Naive B cell (primary cell): ENCODE measurements at regions not wholly inside any gene's neighbourhood (a gene's known extent, or its start where the extent isn't known, plus 50 kb on each side); places are given as distances from the start of the nearest gene placed in this dataset.

Source experiments
- ATAC-seq, 2 donors: fragments of 150-1000 bp; cut with Tn5 transposase; 2 replicates each; pipeline ENCODE4 v1.10.0; 2021; ENCODE audit warnings: low read depth in 2 of 2, mild to moderate bottlenecking in 2 of 2, moderate library complexity in 2 of 2
- DNase-seq: peaks from one replicate; pipeline ENCODE4 v3.0.0; 2022
- H3K27ac Mint-ChIP-seq, 6 donors: one replicate each; pipeline ENCODE4 v1.8.0; 2020 to 2022; ENCODE audit warnings: mild to moderate bottlenecking in 6 of 6, mixed read lengths in 6 of 6, moderate library complexity in 5 of 6, inconsistent platforms in 2 of 6
- H3K27me3 Mint-ChIP-seq, 3 donors: one replicate each; pipeline ENCODE4 v1.8.0; 2021 to 2022; ENCODE audit warnings: mixed read lengths in 3 of 3, mild to moderate bottlenecking in 1 of 3
- H3K36me3 Mint-ChIP-seq, 2 donors: one replicate each; pipeline ENCODE4 v1.8.0; 2020 to 2022; ENCODE audit warnings: mixed read lengths in 2 of 2, inconsistent platforms in 1 of 2, mild to moderate bottlenecking in 1 of 2
- H3K4me1 Mint-ChIP-seq, 3 donors: one replicate each; pipeline ENCODE4 v1.8.0; 2020 to 2022; ENCODE audit warnings: mixed read lengths in 3 of 3, inconsistent platforms in 1 of 3, mild to moderate bottlenecking in 1 of 3, moderate library complexity in 1 of 3
- H3K4me3 Mint-ChIP-seq, 8 donors: one replicate each; pipeline ENCODE4 v1.8.0; 2020 to 2022; ENCODE audit warnings: mild to moderate bottlenecking in 8 of 8, mixed read lengths in 8 of 8, moderate library complexity in 8 of 8, inconsistent platforms in 2 of 8
- H3K9me3 Mint-ChIP-seq, 7 donors: one replicate each; pipeline ENCODE4 v1.8.0; 2020 to 2022; ENCODE audit warnings: mixed read lengths in 7 of 7, mild to moderate bottlenecking in 5 of 7, inconsistent platforms in 2 of 7, moderate library complexity in 1 of 7

GRCh38 chr2:67727131-67727530 is 330.0 kb downstream of the ETAA1 start:
- no peaks in the 10 kb centered on the region for H3K4me1 Mint-ChIP-seq
- ATAC-seq (no peak), DNase-seq (no peak)
- no peaks in the 10 kb centered on the region for H3K36me3 Mint-ChIP-seq
- peaks cover 0 to 4% (median 4%) of the 10 kb centered on the region in 3 donors for H3K27me3 Mint-ChIP-seq
- H3K27ac Mint-ChIP-seq: no peak overlapping the region
- H3K9me3 Mint-ChIP-seq: peaks cover 0 to 6% (median 0%) of the 10 kb centered on the region in 7 donors
- no peak overlapping the region for H3K4me3 Mint-ChIP-seq

GRCh38 chr2:67727623-67728022 is 330.5 kb downstream of the ETAA1 start:
- Mint-ChIP-seq H3K4me1 (no peaks in the 10 kb centered on the region), H3K27ac (no peak overlapping the region), H3K36me3 (no peaks in the 10 kb centered on the region), H3K4me3 (peak overlapping the region in 1 of 8 donors; percentile 19), H3K9me3 (peaks cover 0 to 2% (median 0%) of the 10 kb centered on the region in 7 donors), H3K27me3 (peaks cover 0 to 4% (median 4%) of the 10 kb centered on the region in 3 donors)
- ATAC-seq (no peak), DNase-seq (no peak)

- H3K4me3 Mint-ChIP-seq: no peak overlapping the region
- H3K27me3 Mint-ChIP-seq: peaks cover 0 to 4% (median 3%) of the 10 kb centered on the region in 3 donors
- no peak overlapping the region for H3K27ac Mint-ChIP-seq
- H3K4me1 Mint-ChIP-seq: no peaks in the 10 kb centered on the region
- no peaks in the 10 kb centered on the region for H3K9me3 Mint-ChIP-seq
- no peak for DNase-seq
- H3K36me3 Mint-ChIP-seq: no peaks in the 10 kb centered on the region
- no peak for ATAC-seq
These were observed 332.3 kb downstream of the ETAA1 start for GRCh38 chr2:67729474-67729873.

GRCh38 chr2:67733517-67733916 is 329.3 kb downstream of the C1D start:
- Mint-ChIP-seq H3K36me3 (no peaks in the 10 kb centered on the region), H3K4me3 (no peak overlapping the region), H3K4me1 (no peaks in the 10 kb centered on the region), H3K9me3 (peaks cover under 1 to 6% (median 3%) of the 10 kb centered on the region in 7 donors), H3K27ac (no peak overlapping the region), H3K27me3 (peaks cover 0 to 6% (median 3%) of the 10 kb centered on the region in 3 donors)
- DNase-seq (no peak), ATAC-seq (no peak)

GRCh38 chr2:67752199-67752598 is 310.6 kb downstream of the C1D start:
- DNase-seq (no peak), ATAC-seq (no peak)
- Mint-ChIP-seq H3K4me3 (no peak overlapping the region), H3K27ac (no peak overlapping the region), H3K4me1 (no peaks in the 10 kb centered on the region), H3K9me3 (peaks cover 0 to 10% (median 0%) of the 10 kb centered on the region in 7 donors), H3K36me3 (no peaks in the 10 kb centered on the region), H3K27me3 (peaks cover 6 to 27% (median 20%) of the 10 kb centered on the region in 3 donors)

GRCh38 chr2:67752969-67753368 is 309.8 kb downstream of the C1D start:
- ATAC-seq: no peak
- no peaks in the 10 kb centered on the region for H3K4me1 Mint-ChIP-seq

GRCh38 chr2:67755156-67755882 is 307.5 kb downstream of the C1D start:
- Mint-ChIP-seq H3K36me3 (no peaks in the 10 kb centered on the region), H3K9me3 (peaks cover 0 to 10% (median 2%) of the 10 kb centered on the region in 7 donors), H3K27me3 (peaks cover 10 to 38% (median 13%) of the 10 kb centered on the region in 3 donors), H3K4me3 (no peak overlapping the region), H3K27ac (no peak overlapping the region), H3K4me1 (no peaks in the 10 kb centered on the region)
- ATAC-seq: no peak
- DNase-seq: no peak

More at GRCh38 chr2:67752969-67753368, 309.8 kb downstream of the C1D start:
- DNase-seq: no peak
- peaks cover 6 to 30% (median 14%) of the 10 kb centered on the region in 3 donors for H3K27me3 Mint-ChIP-seq
- peaks cover 0 to 10% (median 0%) of the 10 kb centered on the region in 7 donors for H3K9me3 Mint-ChIP-seq
- H3K4me3 Mint-ChIP-seq: no peak overlapping the region
- H3K36me3 Mint-ChIP-seq: no peaks in the 10 kb centered on the region
- peak overlapping the region in 1 of 6 donors; percentile 36 for H3K27ac Mint-ChIP-seq

GRCh38 chr2:67760995-67761394 is 301.8 kb downstream of the C1D start:
- ATAC-seq: no peak
- no peak overlapping the region for H3K27ac Mint-ChIP-seq
- H3K4me3 Mint-ChIP-seq: no peak overlapping the region
- no peaks in the 10 kb centered on the region for H3K4me1 Mint-ChIP-seq
- DNase-seq: no peak
- H3K36me3 Mint-ChIP-seq: no peaks in the 10 kb centered on the region
- peaks cover 0 to 12% (median 1%) of the 10 kb centered on the region in 7 donors for H3K9me3 Mint-ChIP-seq
- H3K27me3 Mint-ChIP-seq: peaks cover 4 to 25% (median 24%) of the 10 kb centered on the region in 3 donors

GRCh38 chr2:67771380-67771779 is 291.4 kb downstream of the C1D start:
- Mint-ChIP-seq H3K4me3 (no peak overlapping the region), H3K27ac (no peak overlapping the region), H3K4me1 (no peaks in the 10 kb centered on the region), H3K27me3 (peaks cover 7 to 32% (median 14%) of the 10 kb centered on the region in 3 donors), H3K9me3 (peaks cover 0 to 4% (median 0%) of the 10 kb centered on the region in 7 donors), H3K36me3 (no peaks in the 10 kb centered on the region)
- ATAC-seq (no peak), DNase-seq (no peak)

GRCh38 chr2:67772216-67773170 is 290.3 kb downstream of the C1D start:
- H3K9me3 Mint-ChIP-seq: peaks cover 0 to 4% (median 0%) of the 10 kb centered on the region in 7 donors
- no peaks in the 10 kb centered on the region for H3K4me1 Mint-ChIP-seq
- no peak overlapping the region for H3K4me3 Mint-ChIP-seq
- no peak for DNase-seq
- H3K27me3 Mint-ChIP-seq: peaks cover 7 to 30% (median 20%) of the 10 kb centered on the region in 3 donors
- H3K36me3 Mint-ChIP-seq: no peaks in the 10 kb centered on the region
- H3K27ac Mint-ChIP-seq: no peak overlapping the region
- ATAC-seq: no peak

- Mint-ChIP-seq H3K4me1 (no peaks in the 10 kb centered on the region), H3K27me3 (peaks cover 13 to 27% (median 16%) of the 10 kb centered on the region in 3 donors), H3K4me3 (no peak overlapping the region), H3K27ac (no peak overlapping the region), H3K36me3 (no peaks in the 10 kb centered on the region), H3K9me3 (peaks cover 0 to 4% (median 0%) of the 10 kb centered on the region in 7 donors)
- DNase-seq (no peak), ATAC-seq (no peak)
These were observed 289.0 kb downstream of the C1D start for GRCh38 chr2:67773851-67774250.

GRCh38 chr2:67776276-67776675 is 286.5 kb downstream of the C1D start:
- no peaks in the 10 kb centered on the region for H3K4me1 Mint-ChIP-seq
- DNase-seq (no peak), ATAC-seq (no peak)
- peaks cover 18 to 32% (median 22%) of the 10 kb centered on the region in 3 donors for H3K27me3 Mint-ChIP-seq
- peaks cover 0 to 4% (median 0%) of the 10 kb centered on the region in 7 donors for H3K9me3 Mint-ChIP-seq
- H3K4me3 Mint-ChIP-seq: no peak overlapping the region
- no peaks in the 10 kb centered on the region for H3K36me3 Mint-ChIP-seq
- no peak overlapping the region for H3K27ac Mint-ChIP-seq

- Mint-ChIP-seq H3K4me3 (no peak overlapping the region), H3K27ac (no peak overlapping the region), H3K4me1 (no peaks in the 10 kb centered on the region), H3K9me3 (peaks cover 0 to 4% (median 0%) of the 10 kb centered on the region in 7 donors), H3K36me3 (no peaks in the 10 kb centered on the region), H3K27me3 (peaks cover 18 to 31% (median 22%) of the 10 kb centered on the region in 3 donors)
- DNase-seq (no peak), ATAC-seq (no peak)
These were observed 285.8 kb downstream of the C1D start for GRCh38 chr2:67777010-67777409.
